NCI-H2107 (cell line): ENCODE measurements at regions not wholly inside any gene's neighbourhood (a gene's known extent, or its start where the extent isn't known, plus 50 kb on each side); places are given as distances from the start of the nearest gene placed in this dataset.
"Not testable (repeated sequence)": the region's sequence is repeated elsewhere in the genome, so short reads cannot be mapped to it uniquely, and the experiment has no call there.

Experiments
- DNase-seq: peaks from one replicate; lab custom pipeline; 2025; lab: John Stamatoyannopoulos, UW

- no peak for DNase-seq
These were observed 140.2 kb downstream of the ENC1 start for GRCh38 chr5:74500110-74500917.

- no peak for DNase-seq
These were observed 141.1 kb downstream of the ENC1 start for GRCh38 chr5:74499256-74500050.

- DNase-seq = no peak
These were observed 142.8 kb downstream of the ENC1 start for GRCh38 chr5:74497706-74498105.

DNA sequence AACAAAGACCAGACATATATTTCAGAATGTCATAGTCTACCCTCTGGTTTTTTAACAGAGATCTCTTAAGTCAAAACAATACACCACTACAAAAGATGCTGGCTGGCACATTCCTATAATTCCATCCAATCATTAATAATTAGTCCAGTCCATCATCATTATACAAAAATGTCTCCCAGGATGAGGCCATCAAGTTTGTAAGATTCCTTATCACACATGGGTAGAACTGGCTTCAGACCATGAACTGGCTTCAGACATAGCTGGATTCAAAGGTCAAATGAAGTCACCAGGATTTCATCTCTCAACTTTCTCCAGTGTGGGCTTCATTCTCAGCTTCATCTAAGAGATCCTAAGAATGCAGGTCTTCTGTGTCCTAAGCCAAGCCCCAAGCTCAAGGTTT lies 147.1 kb downstream of the ENC1 start:
- DNase-seq = no peak

- no peak for DNase-seq
These were observed 148.3 kb downstream of the ENC1 start for GRCh38 chr5:74492230-74492629.

DNA sequence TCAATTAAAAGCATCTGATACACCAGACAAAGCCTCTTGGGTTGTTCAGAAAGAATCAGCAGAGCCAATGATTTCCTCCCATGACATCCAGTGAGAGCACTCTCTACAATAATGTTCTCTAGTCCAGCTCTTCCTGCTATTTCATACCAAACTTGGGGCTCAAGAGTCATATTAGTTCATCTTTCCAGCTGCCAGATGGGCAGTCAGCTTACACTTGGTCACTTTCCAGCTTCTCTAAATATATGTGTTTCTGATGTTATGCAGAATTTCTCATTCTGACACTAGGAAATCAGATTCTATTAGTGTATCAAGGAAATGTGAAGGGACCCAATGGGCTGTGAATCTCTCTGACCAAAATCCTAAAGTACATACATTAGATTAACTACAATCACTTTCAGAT lies 148.9 kb downstream of the ENC1 start:
- DNase-seq = no peak

GRCh38 chr5:74490814-74491213 lies 149.7 kb downstream of the ENC1 start:
- no peak for DNase-seq

DNA sequence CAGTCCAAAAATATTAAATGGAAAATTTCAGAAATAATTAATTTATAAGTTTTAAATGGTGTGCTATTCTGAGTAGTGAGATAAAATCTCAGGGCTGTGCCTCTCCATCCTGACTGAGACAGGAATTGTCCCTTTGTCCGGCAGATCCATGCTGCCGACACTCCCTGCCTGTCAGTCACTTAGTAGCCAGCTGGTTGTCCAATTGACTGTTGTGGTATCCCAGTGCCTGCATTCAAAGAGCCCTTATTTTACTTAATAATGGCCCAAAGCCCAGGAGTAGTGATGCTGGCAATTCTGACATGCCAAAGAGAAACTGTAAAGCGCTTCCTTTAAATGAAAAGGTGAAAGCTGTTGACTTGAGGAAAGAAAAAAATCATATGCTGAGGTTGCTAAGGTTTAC lies 157.5 kb downstream of the ENC1 start:
- no peak for DNase-seq

DNA sequence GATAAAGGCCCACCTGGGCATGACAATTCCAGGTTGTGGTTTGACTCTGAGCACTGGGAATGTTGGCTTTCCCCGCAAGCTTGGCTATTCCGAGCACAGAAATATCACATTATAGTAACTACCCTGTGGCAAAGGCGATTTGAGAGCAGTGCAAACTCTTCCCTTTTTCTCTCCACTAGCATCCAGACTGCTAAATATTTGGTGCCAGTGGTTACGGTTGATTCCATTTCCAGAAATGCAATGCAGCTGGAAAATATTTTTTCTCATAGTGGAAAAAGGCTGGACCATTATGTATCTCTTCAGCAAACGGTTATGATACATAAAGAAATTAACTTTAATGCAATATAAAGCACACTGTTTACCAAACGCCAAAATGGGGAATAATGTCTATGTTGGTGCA lies 158.0 kb downstream of the ENC1 start:
- no peak for DNase-seq

DNA sequence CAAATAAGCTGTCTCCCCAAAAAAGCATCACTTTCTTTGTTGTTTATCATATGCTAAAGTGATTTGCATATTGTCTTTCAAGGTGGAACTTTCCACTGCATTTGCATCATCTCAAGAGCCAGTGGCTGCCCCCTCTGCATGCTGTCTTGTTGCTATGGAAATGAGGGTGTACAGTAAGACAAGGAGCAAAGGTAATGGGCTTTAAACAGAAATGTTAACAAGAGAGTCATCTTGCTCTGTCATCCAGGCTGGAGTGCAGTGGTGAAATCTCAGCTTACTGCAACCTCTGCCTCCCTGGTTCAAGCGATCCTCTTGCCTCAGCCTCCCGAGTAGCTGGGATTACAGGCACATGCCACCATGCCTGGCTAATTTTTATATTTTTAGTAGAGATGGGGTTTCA lies 159.2 kb downstream of the ENC1 start:
- not testable (repeated sequence) for DNase-seq

DNA sequence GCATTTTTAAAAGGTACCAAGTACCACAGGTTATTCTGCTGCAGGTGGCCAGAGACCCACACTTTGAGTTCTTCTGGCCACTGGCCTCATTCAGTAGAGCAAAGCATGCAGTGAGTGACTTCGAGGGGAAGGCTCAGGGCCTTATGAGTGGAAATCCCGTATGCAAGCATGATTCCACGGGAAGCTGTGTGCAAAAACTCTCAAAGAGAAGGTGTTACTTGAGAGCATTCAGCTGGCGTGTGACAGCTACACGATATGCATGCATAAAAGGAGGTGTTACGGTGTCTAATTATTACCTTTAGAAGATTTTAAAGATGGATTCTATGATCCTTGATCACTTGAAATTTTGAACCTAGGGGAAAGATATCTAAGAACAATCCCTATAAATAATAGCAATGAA lies 160.3 kb downstream of the ENC1 start:
- DNase-seq = no peak

DNA sequence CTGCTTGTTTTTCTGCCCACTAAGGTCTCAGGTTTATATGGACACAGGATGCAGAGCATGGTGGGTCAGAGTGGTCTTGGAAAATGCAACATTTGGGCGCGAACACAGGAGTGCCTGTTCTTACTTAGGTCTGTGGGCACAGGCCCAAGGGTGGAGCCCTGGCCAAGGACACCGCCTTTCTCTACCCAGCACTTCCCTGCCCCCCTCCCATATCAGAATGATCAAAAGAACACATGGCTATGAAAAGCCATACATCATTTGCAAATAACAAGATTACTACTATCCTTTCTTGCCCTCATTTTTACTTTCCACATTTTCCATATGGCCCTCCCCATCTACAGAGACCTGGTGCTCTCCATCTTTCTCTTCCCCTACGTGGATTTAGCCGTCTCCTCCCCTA lies 162.2 kb downstream of the ENC1 start:
- DNase-seq = no peak

DNA sequence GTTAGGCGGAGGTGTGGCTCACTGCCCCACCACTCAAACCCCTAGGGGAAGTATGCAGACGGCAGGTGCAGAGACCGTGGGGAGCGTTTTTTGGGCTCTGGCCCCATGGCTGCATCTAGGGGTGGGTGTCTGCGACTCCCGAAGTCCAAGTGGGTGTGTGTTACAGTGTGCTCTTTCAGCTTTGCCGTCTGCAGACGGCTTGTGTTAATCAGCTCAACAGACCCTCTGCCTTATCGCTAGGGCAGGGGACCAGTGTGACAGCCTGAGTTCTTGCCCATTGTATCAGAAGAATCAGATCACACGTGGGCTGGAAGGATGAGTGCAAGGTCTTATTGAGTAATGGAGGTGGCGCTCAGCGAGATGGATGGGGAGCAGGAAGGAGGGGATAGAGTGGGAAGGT lies 162.8 kb downstream of the ENC1 start:
- DNase-seq = no peak

DNA sequence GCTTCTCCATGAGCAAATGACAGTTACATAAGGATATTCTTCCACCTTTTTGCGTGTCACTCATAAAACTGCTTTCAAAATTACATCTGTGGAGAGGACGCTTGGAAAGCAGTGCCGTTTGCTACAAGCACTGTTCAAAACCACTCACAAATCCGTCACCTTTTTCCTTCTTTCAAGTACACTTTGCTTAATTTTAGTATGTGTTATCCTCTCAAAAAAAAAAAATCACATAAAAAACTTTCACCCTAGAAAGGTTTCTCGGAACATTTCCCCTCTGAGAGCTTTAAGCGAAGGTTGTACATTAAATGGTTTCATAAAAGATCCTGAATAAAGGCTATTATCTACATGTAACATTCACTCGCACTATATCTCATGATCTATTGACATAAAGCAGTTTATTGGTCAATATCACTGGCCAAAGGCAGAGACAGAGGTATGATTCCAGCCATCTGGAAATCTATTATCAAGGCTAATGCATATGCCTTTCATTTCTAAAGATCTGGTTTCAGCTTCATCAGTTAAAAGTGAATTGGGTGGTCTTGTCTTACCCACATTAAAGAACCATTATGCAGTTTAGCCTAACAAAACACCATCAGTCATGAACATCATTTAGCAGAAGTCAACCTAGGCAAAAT lies 163.6 kb downstream of the ENC1 start:
- DNase-seq = no peak

DNA sequence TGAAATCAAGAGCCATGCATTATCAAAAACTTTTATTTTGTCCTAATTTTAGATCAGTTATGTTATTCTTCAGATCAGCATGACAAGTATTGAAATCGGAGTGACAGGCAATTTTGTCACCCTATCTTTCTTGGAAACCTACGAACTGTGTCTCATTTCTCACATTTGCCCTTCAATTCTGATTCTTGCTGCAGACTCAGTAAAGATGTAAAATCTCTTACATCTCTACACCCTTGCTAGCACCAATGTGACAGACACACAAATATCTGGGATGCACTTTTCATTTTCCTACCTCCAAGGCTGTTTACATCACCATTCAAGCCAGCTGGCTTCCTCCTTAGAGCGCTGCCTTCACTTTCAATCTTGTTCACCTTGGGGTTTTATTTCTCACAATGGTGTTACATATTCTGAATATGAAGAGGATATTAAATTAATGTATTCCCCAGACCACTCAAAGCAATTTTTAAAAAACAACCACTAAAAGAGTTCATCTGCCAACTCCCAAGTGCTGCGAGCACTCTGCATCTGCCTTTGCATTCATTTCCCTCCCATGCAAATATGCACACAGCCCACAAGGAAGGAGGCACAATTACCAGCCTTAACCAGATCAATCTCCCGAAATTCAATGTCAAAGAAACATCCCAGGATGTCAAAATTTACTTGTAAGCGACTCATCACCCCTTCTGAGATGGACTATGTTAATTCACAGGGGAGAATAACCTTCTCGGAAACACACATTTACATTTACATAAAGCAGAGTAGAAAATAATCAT lies 164.3 kb downstream of the ENC1 start:
- no peak for DNase-seq

DNA sequence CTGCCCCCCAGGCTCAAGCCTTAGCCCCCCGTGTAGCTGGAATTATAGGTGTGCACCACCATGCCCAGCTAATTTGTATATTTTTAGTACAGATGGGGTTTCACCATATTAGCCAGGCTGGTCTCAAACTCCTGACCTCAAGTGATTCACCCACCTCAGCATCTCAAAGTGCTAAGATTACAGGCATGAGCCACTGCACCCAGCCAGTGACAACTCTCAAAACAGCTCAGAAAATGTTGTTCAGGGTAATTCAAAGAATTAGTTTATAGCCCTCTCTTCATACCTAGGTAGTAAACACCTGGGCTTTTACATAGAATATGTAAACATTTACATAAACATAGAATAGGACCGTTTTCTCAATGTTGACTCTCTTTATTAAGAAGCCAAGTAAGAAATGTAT lies 168.7 kb downstream of the ENC1 start:
- DNase-seq = no peak

DNA sequence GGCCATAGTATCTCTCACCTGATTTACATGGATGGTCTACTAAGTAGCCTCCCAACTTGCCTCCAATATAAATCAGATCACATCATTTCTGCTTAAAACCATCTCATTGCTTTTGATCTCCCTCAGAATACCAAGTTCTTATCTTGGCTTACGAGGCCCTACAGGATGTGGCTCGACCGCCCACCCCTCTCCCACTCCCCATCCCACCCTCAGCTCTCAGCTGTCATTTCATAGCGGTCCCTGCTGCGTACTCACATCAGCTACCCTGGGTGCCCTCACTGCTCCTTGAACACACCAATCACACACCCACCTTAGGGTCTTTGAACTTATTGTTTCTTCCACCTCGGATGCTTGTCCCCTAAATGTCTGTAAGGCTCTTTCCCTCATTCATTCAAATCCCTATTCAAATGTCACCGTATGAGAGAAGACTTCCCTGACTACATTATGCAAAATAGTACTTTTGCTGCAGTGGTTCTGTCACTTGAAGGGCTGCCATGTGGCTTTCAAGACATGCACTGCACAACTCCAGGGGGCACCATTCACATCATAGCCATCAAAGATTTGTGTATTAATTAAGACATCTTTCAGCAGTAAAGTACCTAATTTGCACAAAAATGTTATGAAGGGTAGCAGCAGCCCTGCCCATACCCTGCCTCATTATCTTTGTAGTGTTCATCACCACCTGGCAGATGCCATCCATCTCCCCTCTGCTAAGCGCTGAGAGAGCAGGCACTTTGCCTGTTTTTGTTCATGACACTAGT lies 171.1 kb downstream of the ENC1 start:
- DNase-seq = no peak

DNA sequence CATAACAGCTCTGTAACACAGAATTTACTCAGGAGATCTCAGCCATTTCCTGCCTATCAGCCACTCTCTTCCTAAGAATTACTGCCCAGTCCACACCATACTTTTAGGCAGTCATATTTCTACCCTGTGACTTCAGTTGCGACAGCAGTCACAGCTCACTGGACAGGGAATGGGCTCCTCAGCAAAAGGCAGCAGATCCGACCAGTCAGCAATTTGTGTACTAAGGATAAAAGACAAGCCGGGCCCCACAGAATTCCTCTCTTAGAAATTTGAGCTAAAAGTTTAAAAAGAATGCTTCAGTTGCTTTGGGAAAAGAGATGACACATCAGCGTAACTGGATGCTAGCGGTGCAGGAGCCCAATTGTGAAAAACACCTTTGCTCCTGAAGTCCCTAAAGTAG lies 172.1 kb downstream of the ENC1 start:
- no peak for DNase-seq

DNA sequence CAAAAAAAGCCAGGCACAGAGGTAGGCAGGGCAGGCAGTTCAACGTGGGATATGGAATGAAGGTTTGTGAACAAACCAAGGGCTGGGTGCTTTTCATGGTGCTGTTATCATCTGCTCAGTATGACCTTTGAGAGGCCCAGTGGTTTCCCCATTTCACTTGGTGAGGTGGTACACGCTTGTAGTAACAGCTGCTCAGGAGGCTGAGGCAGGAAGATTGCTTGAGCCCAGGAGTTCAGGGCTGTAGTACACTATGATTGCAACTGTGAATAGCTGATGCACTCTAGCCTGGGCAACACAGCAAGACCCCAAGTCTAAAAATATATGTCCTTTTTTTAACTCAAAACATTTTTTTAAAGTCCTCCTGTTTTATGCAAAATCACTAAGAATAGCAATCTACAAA lies 174.8 kb downstream of the ENC1 start:
- DNase-seq = no peak

DNA sequence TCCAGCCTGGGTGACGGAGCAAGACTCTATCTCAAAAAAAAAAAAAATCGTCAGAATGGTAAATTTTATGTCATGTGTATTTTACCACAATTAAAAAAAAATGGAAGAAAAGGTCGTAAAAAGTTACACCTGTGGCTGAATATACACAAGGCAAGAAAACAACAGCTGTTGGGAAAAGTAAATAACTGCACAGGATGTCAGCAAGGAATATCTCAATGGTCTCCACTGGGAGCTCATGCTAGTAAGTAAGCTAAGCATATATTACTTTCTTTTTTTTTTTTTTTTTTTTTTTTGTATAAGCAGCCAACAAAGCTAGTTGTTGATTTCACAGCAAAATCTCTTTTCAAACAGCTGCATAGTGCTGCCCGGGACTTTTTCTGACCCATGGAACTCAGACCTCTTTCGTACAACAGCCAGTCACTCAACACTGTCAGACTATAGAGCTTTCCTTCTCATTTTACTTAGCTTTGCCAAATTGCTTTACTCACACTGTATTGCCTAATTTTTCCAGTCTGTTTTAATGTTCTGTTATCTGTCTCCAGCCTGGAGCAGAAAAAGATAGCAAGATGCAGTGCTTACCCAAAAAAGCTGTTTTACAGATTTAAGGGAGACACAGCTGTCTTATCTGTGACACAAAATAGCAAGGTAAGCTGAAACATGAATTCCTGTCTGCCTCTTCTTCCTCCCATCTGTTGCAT lies 175.9 kb downstream of the ENC1 start:
- no peak for DNase-seq

GRCh38 chr5:74462356-74462755 lies 178.2 kb downstream of the ENC1 start:
- DNase-seq = no peak
